ENCODE measurements at regions not wholly inside any gene's neighbourhood (a gene's known extent, or its start where the extent isn't known, plus 50 kb on each side); places are given as distances from the start of the nearest gene placed in this dataset.

DNA sequence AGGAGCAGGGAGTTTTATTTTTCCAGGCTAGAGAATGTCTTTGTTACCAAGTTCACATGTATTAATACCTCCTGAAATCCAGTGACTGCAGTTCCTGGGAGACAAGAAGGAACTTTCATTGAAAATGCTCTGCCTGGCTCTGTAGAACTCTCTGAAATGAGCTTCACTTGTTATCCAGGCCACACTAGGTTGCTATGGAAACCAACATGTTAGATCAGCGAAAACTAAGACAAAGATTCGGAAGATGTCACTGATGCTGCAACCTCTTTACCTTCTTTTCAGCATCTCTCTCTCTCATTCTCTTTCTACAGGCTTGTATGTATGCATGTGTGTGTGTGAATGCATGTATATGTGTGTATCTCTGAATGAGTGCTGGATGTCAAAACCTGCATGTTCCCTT is 218.5 kb downstream of the TRIB2 start (continued):
- no peak for TF ChIP-seq CUX1 (IDR thresholded peaks at IDR 0.05; ENCODE audit: insufficient replicate concordance, low read depth, low read length)

DNA sequence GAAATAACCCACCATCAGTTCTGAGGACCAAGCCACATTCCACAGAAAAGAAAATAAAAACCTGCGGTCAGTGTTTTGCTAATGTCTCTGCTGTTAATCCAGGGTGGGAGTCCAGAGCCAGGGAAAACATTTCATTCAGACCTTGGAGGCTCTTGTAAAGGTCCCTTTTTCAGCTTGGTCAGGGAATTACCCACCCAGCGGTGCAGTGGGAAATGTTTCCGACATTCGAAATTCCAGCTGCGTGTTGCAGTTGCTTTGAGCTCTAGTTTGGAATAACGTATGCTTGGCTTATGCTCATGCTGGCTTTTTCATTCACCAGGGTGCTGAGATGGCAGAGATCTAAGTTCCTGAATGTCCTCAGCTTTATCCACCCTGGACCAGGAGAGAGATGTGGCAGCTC is 219.1 kb downstream of the TRIB2 start:
- H3K27ac ChIP-seq (ENCODE audit: control insufficient read depth, insufficient read depth), result no peak overlapping the region
- ChIA-PET POLR2A (no interaction called here), CTCF (no interaction called here), RAD21 (ENCODE audit: unreplicated experiment) (no interaction called here), SMC1A (ENCODE audit: uncharacterized antibody, unreplicated experiment) (interaction anchor here (0.6 kb wide), 1 partner anchor 1108 kb away, joined by 3 read pairs; no protein-coding TSS in a partner anchor)
- BruUV-seq (replicated peaks), result no TSS peak
- no peaks in the 10 kb centered on the region for H3K4me1 ChIP-seq (ENCODE audit: control insufficient read depth, insufficient read depth, low read length)
- intact Hi-C loops (cut with micrococcal nuclease; ENCODE audit: unreplicated experiment) (no loop called here), in situ Hi-C loops (cut with MboI) (no loop called here)
- no peaks in the 10 kb centered on the region for H3K79me2 ChIP-seq (ENCODE audit: control insufficient read depth, insufficient read depth, low read length)
- ATAC-seq, result no peak
- TF ChIP-seq PAX8 (IDR thresholded peaks at IDR 0.05), result no peak
- no peaks in the 10 kb centered on the region for H4K20me1 ChIP-seq (ENCODE audit: control insufficient read depth, insufficient read depth)
- H3K9me3 ChIP-seq (replicated peaks; ENCODE audit: control insufficient read depth, insufficient read depth, low read length), result no peaks in the 10 kb centered on the region
- FAIRE-seq, result no peak
- no peak overlapping the region for H3K4me3 ChIP-seq
- no peak overlapping the region for H2AFZ ChIP-seq (ENCODE audit: control insufficient read depth, low read depth, low read length)
- H3K9ac ChIP-seq (ENCODE audit: control insufficient read depth, insufficient read depth, low read length), result no peak overlapping the region
- no peaks in the 10 kb centered on the region for H3K36me3 ChIP-seq (ENCODE audit: control insufficient read depth in 2 of 2, insufficient read depth in 2 of 2, low read length in 1 of 2)
- no peak overlapping the region for H3K4me2 ChIP-seq (ENCODE audit: control insufficient read depth, insufficient read depth)
- WGBS (ENCODE audit: insufficient coverage, insufficient replicate concordance, low lambda C conversion rate, missing lambda C conversion rate), result 54% methylated on average over 6 of the region's 6 CpGs
- DNase-seq (ENCODE audit: low read depth, low spot score), result no peak
- no peaks in the 10 kb centered on the region for H3K27me3 ChIP-seq (replicated peaks in 1 of 2; ENCODE audit: control insufficient read depth in 2 of 2, insufficient read depth in 2 of 2, low read length in 1 of 2)
